ENCODE measurements at regions not wholly inside any gene's neighbourhood (a gene's known extent, or its start where the extent isn't known, plus 50 kb on each side); places are given as distances from the start of the nearest gene placed in this dataset.

DNA sequence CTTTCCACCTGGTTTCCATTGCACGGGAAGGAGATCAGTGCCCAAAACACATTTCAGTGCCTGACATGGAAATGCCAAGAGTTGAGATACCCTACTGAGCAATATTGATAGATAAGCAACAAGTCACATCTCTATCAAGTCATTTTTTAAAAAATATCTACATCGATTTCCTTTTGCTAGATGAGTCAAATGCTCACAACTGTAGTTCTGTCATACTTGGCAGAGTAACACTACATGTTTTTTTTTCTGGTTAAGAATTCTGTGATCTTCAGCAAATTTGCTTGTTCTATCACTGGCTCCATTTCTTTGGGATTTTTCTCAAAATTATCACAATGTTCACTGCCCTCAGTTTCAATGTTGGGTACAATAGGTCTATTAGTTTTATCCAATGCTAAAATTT is 145.4 kb downstream of the ZC3H11B start:
- DNase-seq: no peak

DNA sequence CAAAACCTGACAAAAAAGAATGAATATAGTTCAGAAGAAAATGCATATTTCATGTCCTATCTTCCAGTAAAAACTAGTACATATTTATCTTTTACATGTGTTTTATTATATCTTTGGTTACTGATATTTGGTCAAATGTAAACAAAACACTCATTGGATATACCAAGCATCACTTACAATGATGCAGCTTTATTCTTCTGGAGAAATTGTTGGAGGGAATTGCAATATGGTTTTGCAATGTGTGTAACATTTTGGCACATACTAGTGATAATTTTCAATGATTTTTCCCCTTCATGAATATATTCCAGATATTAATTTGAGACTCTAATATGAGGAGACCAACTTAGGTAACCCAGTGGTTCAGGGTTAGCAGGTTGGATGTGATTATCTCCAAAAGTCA is 146.1 kb downstream of the ZC3H11B start:
- DNase-seq: no peak

DNA sequence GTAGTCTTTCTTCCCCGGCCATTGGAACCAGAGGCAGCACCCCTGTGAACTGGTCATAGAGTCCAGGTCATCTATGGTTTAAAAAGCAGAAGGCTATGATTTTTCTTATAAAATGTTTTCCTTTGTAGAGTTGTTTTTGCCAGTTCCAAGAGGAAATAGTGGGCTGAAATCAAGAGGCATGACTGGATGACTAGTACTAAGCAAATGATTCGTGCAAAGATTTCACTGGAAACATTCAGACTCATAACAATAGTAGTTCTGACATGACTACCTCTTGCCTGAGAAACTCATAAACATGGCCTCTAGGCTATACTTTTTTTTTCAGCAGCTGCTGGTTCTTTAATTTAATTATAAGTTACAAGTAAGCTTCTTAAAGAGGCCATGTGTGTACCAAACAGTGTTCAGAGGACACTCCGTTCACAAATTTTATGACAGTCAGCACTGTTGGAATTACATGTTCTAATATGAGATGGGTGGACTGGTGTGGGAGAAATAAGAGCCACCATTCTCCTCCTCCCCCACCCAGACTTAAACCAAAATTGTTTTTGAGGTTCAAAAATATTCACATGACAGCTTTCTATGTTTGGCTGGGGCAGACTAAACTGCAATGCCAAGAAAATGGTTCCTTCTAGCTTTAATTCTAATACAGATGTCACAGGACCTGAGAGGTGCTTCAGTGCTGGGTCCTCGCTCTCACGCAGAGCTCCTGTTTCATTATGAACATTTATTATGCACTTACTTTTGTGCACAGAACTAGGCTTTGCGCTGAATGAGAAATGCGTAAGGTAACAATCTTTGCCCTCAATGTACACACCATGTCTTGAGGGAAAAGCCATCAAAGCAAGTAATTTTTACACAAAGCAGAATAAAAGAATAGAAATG is 147.5 kb downstream of the ZC3H11B start:
- no peak for DNase-seq

DNA sequence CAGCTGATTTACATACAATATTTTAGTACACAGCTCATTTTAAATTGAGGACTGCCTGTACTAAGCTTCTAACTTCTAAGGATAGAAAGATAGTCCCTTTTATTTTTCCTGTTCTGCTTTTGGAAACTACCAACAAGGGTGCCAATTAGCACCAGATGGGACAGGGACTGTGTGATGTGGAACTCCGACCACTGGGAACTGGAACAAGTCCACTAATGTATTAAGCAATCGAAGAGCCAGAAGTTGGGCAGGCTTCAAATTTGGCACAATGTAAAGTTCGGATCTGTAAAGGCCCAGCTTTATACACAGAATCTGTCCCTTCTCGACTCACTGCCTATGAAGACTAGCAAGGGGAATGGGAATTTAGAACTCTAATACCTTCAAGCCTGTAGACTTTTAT is 149.3 kb downstream of the ZC3H11B start:
- no peak for DNase-seq

GRCh38 chr1:219461981-219462400 is 150.9 kb downstream of the ZC3H11B start:
- no peak for DNase-seq

DNA sequence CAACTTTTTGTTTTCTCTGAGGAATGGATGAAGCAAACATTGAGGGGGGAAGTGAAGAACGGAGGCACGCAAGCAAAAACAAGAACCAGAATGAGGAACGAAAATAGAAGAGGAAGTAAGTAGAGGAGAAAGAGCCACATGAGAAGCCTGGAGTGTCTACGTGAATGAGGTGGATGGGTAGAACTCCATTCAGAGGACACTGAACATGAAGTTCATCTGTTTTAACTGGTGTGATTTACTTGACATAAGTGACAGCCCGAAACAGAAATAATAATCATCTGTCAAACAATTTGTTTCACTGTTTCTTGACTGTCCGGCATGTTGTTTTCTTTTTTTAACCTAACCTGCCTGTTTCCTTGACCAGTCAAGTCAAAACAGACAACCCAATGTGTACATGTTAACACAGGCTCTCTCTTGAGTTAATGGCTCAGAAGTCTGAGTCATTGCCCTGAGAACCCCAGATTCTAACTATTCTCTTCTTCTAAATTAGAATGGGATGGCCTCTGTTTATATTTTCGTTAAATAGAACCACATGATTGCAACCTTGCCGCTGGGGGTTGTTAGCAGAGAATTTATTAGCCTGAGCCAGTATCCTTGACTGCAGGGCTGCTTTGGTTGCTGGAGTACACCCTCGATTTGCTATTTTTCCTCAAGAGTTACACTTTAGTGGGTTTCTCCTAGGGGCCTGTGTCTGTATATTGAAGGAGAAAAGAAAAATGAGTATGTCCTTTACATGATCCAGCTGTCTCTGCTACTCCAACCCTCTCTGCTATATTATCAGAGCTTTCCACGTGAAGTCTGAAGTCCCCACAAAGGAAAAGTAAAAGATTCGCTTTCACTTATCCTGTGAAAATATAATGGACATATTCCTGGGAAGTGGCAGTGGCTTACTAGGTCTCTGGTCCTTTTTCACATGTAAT is 151.7 kb downstream of the ZC3H11B start:
- DNase-seq: no peak

DNA sequence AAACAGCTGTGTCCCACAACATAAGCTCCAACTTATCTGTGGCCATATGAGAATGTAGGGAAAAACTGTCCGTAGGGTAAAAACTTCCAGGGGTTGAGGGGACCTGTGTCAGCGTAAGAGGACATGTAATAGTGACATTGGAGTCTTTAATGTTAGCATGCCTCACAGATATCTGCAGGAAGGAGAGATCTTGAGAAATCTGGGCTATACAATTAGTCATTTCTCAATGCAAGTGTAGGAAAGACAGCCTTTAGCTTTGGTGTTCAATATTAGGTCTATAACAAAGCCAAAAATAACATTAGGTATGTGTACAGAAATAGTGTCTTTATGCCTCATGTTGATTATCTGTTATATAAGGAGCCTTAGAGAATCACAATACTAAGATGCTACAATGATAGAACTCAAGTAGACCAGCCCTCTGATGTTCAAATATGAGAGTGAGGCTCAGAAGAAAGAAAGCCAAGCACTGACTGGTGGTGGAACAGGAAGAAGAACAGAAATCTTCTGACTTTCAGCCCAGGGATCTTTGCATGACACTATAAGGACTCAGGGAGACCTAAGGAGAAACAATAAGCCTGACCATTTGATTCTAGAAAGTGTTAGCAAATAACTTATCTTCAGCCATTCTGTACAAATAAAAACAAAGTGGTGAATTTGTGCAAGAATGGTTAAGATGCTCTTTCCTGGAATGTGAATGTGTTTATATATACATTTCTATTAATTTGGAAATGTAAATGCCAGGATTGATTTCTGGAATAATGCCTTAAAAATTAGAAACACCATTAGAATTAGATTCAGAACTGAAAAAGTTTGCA is 152.6 kb downstream of the ZC3H11B start:
- no peak for DNase-seq

- DNase-seq: no peak
Observed at GRCh38 chr1:219459351-219460080, 153.4 kb downstream of the ZC3H11B start.

GRCh38 chr1:219446288-219446687 is 166.6 kb downstream of the ZC3H11B start:
- no peak for DNase-seq

DNA sequence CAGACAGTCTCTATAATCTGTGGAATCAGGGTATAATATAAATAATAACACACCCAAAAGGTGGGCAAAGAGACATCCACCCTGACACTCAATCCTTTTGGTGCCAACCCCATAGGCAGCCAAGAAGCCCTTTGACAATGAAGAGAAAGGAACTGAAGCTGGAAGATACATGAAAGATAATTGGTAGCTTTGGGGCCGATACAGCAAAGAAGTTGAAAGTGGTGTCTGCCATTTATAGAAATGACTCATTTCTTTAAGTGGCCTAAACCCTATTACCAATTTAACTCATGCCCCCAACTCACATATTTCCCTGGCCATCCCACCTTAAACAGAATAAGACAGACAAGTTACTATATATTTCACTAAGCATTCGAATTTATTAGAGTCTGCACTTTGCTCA is 167.0 kb downstream of the ZC3H11B start:
- DNase-seq: no peak

DNA sequence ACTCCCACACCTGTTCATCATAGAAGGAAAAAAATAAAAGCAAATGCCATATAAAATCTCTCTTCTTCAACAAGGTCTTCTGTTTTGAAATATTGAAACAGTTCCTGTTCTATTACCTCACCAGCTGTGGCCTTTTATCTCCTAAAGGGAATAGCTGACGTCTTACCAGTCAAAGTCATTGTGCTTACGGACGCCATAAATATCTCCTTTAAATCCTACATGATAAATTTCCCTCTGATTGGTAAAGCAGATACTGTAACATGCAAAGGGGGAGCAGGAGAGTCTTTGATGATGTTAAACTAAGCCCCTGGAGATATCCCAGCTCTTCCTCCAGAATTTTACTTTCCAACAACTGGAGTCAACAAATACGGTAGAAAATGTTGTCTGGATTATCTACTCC is 168.4 kb downstream of the ZC3H11B start:
- DNase-seq: no peak

- no peak for DNase-seq
Observed at GRCh38 chr1:219443763-219444162, 169.1 kb downstream of the ZC3H11B start.

DNA sequence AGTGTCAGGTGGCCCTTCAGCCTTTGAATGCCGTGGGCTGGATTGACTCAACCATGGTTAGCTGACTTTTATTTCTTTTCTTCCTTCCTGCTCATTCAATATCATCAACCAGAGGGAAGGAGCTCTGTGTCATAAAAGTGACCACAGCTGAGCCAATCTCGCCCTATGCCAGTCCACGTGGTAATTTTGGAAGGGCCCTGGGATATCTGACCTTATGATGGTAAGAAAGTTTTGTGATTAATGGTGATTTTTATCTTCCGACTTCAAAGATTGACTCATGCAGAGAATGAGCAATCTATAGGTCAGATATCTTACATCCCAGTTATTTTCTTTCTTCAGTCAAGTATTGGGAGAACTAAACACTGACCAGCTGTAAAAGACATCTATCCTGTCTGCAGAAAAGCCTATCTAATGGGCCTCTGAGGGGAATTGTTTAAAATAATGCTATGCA is 170.3 kb downstream of the ZC3H11B start:
- no peak for DNase-seq

GRCh38 chr1:219441884-219442283 is 171.0 kb downstream of the ZC3H11B start:
- DNase-seq: no peak

- no peak for DNase-seq
Observed at GRCh38 chr1:219439376-219439775, 173.5 kb downstream of the ZC3H11B start.

DNA sequence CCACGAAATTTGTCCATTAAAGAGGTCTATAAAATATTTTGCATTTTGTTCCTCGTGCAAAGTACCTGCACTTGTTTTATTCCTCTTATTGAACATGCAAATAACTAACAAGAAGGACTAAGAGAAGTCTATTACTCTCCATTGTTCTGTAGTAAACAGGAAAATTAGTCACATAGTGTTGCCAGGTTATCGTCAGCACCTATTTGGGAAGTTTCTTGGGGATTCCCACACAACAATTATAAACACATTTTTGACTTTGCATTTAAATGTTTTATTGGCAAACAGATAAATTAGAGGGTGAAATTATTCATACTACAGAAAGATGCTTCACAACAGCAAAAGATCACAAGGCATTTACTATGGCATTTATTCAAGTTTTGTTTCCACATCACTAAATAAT is 174.5 kb downstream of the ZC3H11B start:
- no peak for DNase-seq

DNA sequence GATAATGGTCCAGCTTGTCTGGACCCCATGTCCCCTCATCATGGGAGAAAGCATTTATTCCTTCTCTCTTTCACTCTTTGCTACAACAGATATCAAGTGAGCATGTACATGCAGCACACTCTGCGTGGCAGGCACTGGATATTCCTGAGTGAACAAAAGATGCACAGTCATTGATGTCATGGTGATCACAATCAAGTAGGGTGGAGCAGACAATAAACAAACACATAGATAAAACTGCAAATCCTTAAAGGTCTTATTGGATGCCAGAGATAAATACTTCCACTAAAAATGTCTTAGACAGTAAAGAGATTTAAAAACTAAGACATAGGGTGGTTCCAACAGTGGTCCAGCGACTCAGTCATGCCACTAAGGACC is 178.0 kb downstream of the ZC3H11B start:
- no peak for DNase-seq

- no peak for DNase-seq
Observed at GRCh38 chr1:219434285-219434922, 178.5 kb downstream of the ZC3H11B start.

DNA sequence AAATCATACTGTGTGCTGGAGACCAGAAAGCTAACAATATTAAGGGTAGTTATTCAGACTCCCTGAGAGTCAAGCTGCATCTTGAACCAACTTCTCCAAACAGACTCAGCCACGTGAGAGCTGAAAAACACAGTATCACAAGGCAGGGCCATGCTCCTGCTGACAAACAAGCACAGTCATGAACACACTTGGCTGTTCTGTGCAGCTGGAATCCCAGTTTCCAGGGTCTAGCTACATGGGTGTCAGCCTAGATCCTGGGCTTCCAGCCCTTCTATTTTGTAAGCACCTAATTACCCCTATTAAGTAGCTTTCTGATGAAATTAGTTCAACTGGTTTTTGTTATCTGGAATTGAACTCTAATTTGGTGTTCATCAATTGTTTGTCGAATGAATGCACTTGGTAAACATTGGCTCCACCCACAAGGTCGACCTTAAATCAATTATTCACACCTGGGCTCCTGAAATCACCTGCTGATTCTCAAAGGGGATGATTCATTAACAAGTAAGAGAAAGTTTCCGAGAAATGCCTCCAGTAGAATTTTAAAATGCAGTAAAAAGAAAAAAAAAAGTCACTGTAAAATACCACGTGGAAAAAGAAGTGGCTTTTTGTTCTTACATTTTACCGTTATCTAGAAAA is 179.3 kb downstream of the ZC3H11B start:
- no peak for DNase-seq

DNA sequence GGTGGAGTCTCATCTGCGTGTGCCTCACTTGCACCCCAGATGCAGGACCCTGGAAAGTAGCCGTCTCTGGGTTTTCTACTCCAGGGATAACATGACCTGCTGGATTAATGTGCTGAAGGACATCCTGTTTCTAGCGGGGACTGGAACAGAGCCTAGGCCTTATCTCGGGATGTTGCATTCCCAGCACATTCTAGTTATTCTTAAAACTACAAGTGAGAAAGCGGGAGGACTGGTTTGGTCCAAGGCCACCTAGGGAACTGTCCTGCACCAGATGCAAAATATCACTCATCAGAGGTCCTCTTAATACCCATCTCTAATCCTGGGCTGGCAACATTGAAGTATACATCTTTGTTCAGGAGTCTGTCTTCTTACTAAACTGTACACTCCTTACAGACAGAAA is 179.9 kb downstream of the ZC3H11B start:
- DNase-seq: no peak

DNA sequence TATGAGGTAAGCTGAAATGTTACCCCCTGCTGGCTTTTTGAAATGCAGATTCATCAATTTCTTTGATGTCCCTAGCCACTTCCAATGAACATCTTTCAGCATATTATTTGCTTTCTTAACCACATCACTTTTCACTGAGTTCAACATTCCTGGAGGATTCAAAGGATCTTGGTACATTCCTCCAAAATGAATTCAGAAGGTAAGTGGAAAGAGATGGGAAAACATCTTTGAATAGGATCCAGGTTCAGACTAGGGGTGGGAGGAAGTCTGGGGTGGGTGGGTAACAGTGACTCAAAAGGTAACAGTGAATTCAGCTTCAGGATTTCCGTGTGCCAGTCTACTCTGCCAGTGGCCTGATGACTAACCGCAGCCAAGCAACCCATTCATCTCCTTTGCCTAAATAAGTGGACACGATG is 180.7 kb downstream of the ZC3H11B start:
- DNase-seq: no peak
